Breast epithelium (tissue), 4 donors: ENCODE measurements at regions not wholly inside any gene's neighbourhood (a gene's known extent, or its start where the extent isn't known, plus 50 kb on each side); places are given as distances from the start of the nearest gene placed in this dataset.

Source experiments
- DNase-seq, 2 donors: peaks; one replicate each; pipeline ENCODE4 v3.0.0-alpha.2; 2019; ENCODE audit warnings: low spot score in 2 of 2
- H3K27ac ChIP-seq, 2 donors: fragments of 200-600 bp; sonication (generic) in 1 of 2; one replicate each; pipeline ENCODE4 v1.5.1; 2016 to 2019; ENCODE audit warnings: mild to moderate bottlenecking in 1 of 2
- H3K27me3 ChIP-seq, 2 donors: fragments of 200-600 bp; sonication (generic) in 1 of 2; one replicate each; pipeline versions ENCODE4 v1.5.1 to v1.6.0; 2017 to 2019; ENCODE audit warnings: control low read depth in 1 of 2, mild to moderate bottlenecking in 1 of 2
- H3K36me3 ChIP-seq: fragments of 200-600 bp; one replicate; pipeline ENCODE4 v1.5.1; 2019
- H3K4me1 ChIP-seq, 2 donors: fragments of 200-600 bp; sonication (generic); one replicate each; pipeline ENCODE4 v1.5.1; 2016 to 2019; ENCODE audit warnings: control low read depth in 1 of 2
- H3K4me3 ChIP-seq, 3 donors: fragments of 200-600 bp; sonication (generic); 1 replicate in 2 of 3; 2 replicates in 1 of 3; pipeline ENCODE4 v1.5.1; 2016 to 2019; ENCODE audit warnings: mild to moderate bottlenecking in 3 of 3, moderate library complexity in 2 of 3
- H3K9me3 ChIP-seq, 2 donors: fragments of 200-600 bp; sonication (generic) in 1 of 2; one replicate each; pipeline ENCODE4 v1.5.1; 2016 to 2019; ENCODE audit warnings: control low read depth in 1 of 2
- POLR2A ChIP-seq: fragments of 450-650 bp; IDR thresholded peaks from one replicate; pipeline ENCODE4 v1.6.1; 2016; ENCODE audit warnings: antibody characterized with exemption, mild to moderate bottlenecking, moderate library complexity
- POLR2AphosphoS5 ChIP-seq, 3 donors: sonication (generic); formaldehyde crosslinking; IDR thresholded peaks; one replicate each; pipeline ENCODE4 v1.6.1; 2017; ENCODE audit warnings: antibody characterized with exemption in 3 of 3
- intact Hi-C: fragments of 100-400 bp; cut with DNase I; formaldehyde crosslinking; loops from one replicate; pipeline ENCODE4 v1.15.1; 2023; ENCODE audit warnings: low total_unique reads
- TF ChIP-seq, protein P1 (sequence below), 3 donors: fragments of 450-650 bp; IDR thresholded peaks; one replicate each; pipeline ENCODE4 v1.5.1; 2016 to 2017; ENCODE audit warnings: antibody characterized with exemption in 3 of 3, mild to moderate bottlenecking in 3 of 3, moderate library complexity in 3 of 3

DNA sequence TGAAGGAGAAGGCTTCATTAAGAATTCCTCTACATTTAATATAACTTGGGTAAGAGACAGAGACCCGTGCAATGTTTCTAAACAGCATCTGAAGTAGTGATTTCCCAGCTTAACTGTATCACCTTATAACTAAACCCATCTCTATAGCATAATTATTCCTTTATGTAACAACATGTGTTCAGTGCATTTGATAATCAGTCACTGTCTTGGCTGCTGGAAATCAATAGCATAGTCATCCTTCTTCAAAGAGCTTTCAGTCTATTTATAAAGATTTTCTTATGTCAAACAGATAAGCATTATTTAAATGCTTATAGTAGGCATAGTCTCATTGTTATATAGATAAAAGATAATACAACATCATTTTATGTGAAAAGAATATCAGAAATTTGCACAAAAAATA lies 80.1 kb upstream of the TYRP1 start:
- Histone ChIP-seq H3K4me3 (no peak overlapping the region), H3K36me3 (no peaks in the 10 kb centered on the region), H3K4me1 (no peaks in the 10 kb centered on the region), H3K9me3 (no peaks in the 10 kb centered on the region), H3K27me3 (no peaks in the 10 kb centered on the region), H3K27ac (no peak overlapping the region)
- no peak for DNase-seq
- no peak for TF ChIP-seq POLR2A
- no peak for TF ChIP-seq POLR2AphosphoS5 (IDR thresholded peaks at IDR 0.05)
- TF ChIP-seq, protein P1, sequence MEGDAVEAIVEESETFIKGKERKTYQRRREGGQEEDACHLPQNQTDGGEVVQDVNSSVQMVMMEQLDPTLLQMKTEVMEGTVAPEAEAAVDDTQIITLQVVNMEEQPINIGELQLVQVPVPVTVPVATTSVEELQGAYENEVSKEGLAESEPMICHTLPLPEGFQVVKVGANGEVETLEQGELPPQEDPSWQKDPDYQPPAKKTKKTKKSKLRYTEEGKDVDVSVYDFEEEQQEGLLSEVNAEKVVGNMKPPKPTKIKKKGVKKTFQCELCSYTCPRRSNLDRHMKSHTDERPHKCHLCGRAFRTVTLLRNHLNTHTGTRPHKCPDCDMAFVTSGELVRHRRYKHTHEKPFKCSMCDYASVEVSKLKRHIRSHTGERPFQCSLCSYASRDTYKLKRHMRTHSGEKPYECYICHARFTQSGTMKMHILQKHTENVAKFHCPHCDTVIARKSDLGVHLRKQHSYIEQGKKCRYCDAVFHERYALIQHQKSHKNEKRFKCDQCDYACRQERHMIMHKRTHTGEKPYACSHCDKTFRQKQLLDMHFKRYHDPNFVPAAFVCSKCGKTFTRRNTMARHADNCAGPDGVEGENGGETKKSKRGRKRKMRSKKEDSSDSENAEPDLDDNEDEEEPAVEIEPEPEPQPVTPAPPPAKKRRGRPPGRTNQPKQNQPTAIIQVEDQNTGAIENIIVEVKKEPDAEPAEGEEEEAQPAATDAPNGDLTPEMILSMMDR (IDR thresholded peaks at IDR 0.05), result no peak
- intact Hi-C loops, result no loop called here

DNA sequence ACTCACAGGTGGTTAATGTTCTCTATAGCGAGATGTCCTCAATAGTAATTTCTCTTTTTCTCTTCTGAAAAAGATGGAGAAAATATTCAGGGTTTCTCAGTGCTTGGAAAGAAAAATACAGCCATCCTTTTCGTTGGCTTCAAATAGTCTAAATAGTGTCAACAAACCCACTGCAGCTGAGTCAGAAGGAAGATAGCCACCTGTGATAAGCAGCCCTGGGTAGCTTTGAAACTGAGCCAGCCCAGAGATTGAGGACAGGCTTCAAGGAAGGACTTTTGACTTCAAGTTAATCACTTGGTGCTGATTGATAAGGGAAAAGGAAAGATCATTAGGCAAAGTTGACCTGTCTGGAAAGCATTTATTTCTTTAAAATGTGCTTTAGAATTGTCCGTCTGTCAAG lies 78.7 kb upstream of the TYRP1 start:
- Histone ChIP-seq H3K4me1 (no peaks in the 10 kb centered on the region), H3K36me3 (no peaks in the 10 kb centered on the region), H3K27ac (no peak overlapping the region), H3K4me3 (no peak overlapping the region), H3K9me3 (no peaks in the 10 kb centered on the region), H3K27me3 (no peaks in the 10 kb centered on the region)
- intact Hi-C loops, result no loop called here
- TF ChIP-seq POLR2A (no peak), POLR2AphosphoS5 (IDR thresholded peaks at IDR 0.05) (no peak)
- TF ChIP-seq, protein P1 (IDR thresholded peaks at IDR 0.05), result no peak
- no peak for DNase-seq

DNA sequence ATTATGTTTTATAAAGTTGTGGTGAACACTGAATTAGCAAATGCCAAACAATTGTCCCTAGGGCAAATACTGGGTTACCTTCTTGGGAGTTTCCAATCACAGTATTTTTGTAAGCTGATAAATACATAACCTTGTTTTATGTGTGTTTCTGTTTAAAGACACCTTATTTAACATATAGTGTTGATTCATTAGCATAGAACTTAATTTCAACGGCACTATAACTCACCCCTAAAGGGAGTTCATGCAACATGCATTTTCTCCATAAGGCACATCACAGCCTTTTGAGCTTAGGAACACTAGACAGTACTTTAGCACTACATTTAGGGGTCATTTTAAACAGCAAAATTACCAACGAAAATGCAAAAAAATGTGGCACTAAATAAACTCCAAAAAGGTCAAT lies 74.2 kb upstream of the TYRP1 start:
- no peak overlapping the region for H3K27ac ChIP-seq
- H3K4me3 ChIP-seq, result no peak overlapping the region
- TF ChIP-seq POLR2AphosphoS5 (IDR thresholded peaks at IDR 0.05), result no peak
- TF ChIP-seq POLR2A, result no peak
- TF ChIP-seq, protein P1 (IDR thresholded peaks at IDR 0.05), result no peak
- DNase-seq, result no peak
- no peaks in the 10 kb centered on the region for H3K4me1 ChIP-seq
- intact Hi-C loops, result no loop called here
- no peaks in the 10 kb centered on the region for H3K36me3 ChIP-seq
- no peaks in the 10 kb centered on the region for H3K9me3 ChIP-seq
- no peaks in the 10 kb centered on the region for H3K27me3 ChIP-seq

DNA sequence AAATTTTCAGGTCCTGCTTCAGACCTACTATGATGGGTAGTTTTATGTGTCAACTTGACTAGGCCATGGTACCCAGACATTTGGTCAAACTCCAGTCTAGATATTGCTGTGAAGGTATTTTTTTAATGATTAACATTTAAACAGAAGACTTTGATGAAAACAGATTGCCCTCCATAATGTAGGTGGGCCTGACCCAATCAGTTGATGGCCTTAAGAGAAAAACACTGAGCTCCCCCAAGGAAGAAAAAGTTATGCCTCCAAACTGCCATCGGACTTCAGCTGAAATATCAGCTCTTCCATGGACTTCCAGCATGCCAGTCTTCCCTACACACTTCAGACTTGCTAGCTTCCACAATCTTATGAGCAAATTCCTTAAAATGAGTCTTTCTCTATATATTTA lies 67.3 kb upstream of the TYRP1 start:
- intact Hi-C loops, result no loop called here
- TF ChIP-seq, protein P1 (IDR thresholded peaks at IDR 0.05), result no peak
- H3K4me1 ChIP-seq, result no peaks in the 10 kb centered on the region
- no peaks in the 10 kb centered on the region for H3K9me3 ChIP-seq
- H3K27ac ChIP-seq, result no peak overlapping the region
- H3K4me3 ChIP-seq, result no peak overlapping the region
- no peaks in the 10 kb centered on the region for H3K36me3 ChIP-seq
- no peaks in the 10 kb centered on the region for H3K27me3 ChIP-seq
- no peak for DNase-seq

DNA sequence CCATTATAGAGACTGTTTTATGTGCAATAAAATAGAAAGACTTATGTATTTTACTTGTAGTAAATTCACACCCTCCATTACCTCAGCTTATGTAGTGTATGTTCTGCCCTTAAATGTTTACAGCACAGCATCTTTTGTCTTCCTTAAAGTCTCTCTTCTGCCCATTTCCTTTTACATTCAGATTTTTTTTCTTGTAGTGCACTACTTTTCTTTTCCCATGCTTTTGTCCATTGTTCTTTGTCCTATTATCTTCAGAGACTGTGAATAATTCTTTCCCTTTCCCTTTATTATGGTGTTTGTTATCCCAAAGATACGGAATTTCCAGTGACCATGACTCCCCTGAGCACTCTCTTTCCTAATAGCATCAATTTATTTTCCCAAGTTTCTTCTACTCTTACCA lies 66.1 kb upstream of the TYRP1 start:
- Histone ChIP-seq H3K27me3 (no peaks in the 10 kb centered on the region), H3K9me3 (no peaks in the 10 kb centered on the region), H3K36me3 (no peaks in the 10 kb centered on the region), H3K4me1 (no peaks in the 10 kb centered on the region), H3K27ac (no peak overlapping the region), H3K4me3 (no peak overlapping the region)
- DNase-seq, result no peak
- intact Hi-C loops, result no loop called here
- no peak for TF ChIP-seq POLR2AphosphoS5 (IDR thresholded peaks at IDR 0.05)
- TF ChIP-seq POLR2A, result no peak
- TF ChIP-seq, protein P1 (IDR thresholded peaks at IDR 0.05), result no peak
